ENCODE measurements at regions not wholly inside any gene's neighbourhood (a gene's known extent, or its start where the extent isn't known, plus 50 kb on each side); places are given as distances from the start of the nearest gene placed in this dataset.

- Histone ChIP-seq H3K4me3 (no peak overlapping the region), H3K27me3 (ENCODE audit: control insufficient read depth in 3 of 3, insufficient read depth in 3 of 3, low read length in 2 of 3) (no peaks in the 10 kb centered on the region), H3K9me3 (ENCODE audit: control insufficient read depth in 4 of 4, insufficient read depth in 3 of 4, low read length in 3 of 4) (no peaks in the 10 kb centered on the region), H3K27ac (ENCODE audit: low read depth in 1 of 2, low read length in 1 of 2) (no peak overlapping the region), H3K4me1 (ENCODE audit: control insufficient read depth in 5 of 5, insufficient read depth in 5 of 5, low read length in 5 of 5) (no peaks in the 10 kb centered on the region), H3K9ac (ENCODE audit: insufficient read depth in 1 of 2, low read length in 2 of 2) (no peak overlapping the region), H3K36me3 (ENCODE audit: control insufficient read depth in 4 of 4, insufficient read depth in 4 of 4, low read length in 4 of 4) (no peaks in the 10 kb centered on the region)
- TF ChIP-seq CTCF (IDR thresholded peaks at IDR 0.05; ENCODE audit: control extremely low read depth, extremely low read depth), result no peak
- DNase-seq (no peak), ATAC-seq (ENCODE audit: insufficient read depth, low FRiP score) (no peak)
- WGBS, 2 donors, result 78 to 87% methylated on average over 1 of the region's 1 CpG
Observed at GRCh38 chr6:99801805-99802204, 192.2 kb downstream of the MCHR2 start.

- TF ChIP-seq CTCF (IDR thresholded peaks at IDR 0.05; ENCODE audit: control extremely low read depth, extremely low read depth), result no peak
- no peak overlapping the region for H3K27ac ChIP-seq (ENCODE audit: low read depth in 1 of 2, low read length in 1 of 2)
- ATAC-seq (ENCODE audit: insufficient read depth, low FRiP score) (no peak), DNase-seq (no peak)
- H3K9me3 ChIP-seq (ENCODE audit: control insufficient read depth in 4 of 4, insufficient read depth in 3 of 4, low read length in 3 of 4), result no peaks in the 10 kb centered on the region
- H3K27me3 ChIP-seq (ENCODE audit: control insufficient read depth in 3 of 3, insufficient read depth in 3 of 3, low read length in 2 of 3), result no peaks in the 10 kb centered on the region
- no peaks in the 10 kb centered on the region for H3K36me3 ChIP-seq (ENCODE audit: control insufficient read depth in 4 of 4, insufficient read depth in 4 of 4, low read length in 4 of 4)
- 45 to 47% methylated on average over 10 of the region's 10 CpGs for WGBS, 2 donors
- H3K4me1 ChIP-seq (ENCODE audit: control insufficient read depth in 5 of 5, insufficient read depth in 5 of 5, low read length in 5 of 5), result no peaks in the 10 kb centered on the region
- no peak overlapping the region for H3K9ac ChIP-seq (ENCODE audit: insufficient read depth in 1 of 2, low read length in 2 of 2)
- H3K4me3 ChIP-seq, result no peak overlapping the region
Observed at GRCh38 chr6:99802396-99803031, 191.5 kb downstream of the MCHR2 start.

- no peak for ATAC-seq (ENCODE audit: insufficient read depth, low FRiP score)
- Histone ChIP-seq H3K4me3 (no peak overlapping the region), H3K9me3 (ENCODE audit: control insufficient read depth in 4 of 4, insufficient read depth in 3 of 4, low read length in 3 of 4) (no peaks in the 10 kb centered on the region), H3K27ac (ENCODE audit: low read depth in 1 of 2, low read length in 1 of 2) (no peak overlapping the region), H3K4me1 (ENCODE audit: control insufficient read depth in 5 of 5, insufficient read depth in 5 of 5, low read length in 5 of 5) (peaks cover 0 to 1% (median 0%) of the 10 kb centered on the region in 5 donors), H3K27me3 (ENCODE audit: control insufficient read depth in 3 of 3, insufficient read depth in 3 of 3, low read length in 2 of 3) (no peaks in the 10 kb centered on the region), H3K9ac (ENCODE audit: insufficient read depth in 1 of 2, low read length in 2 of 2) (no peak overlapping the region), H3K36me3 (ENCODE audit: control insufficient read depth in 4 of 4, insufficient read depth in 4 of 4, low read length in 4 of 4) (no peaks in the 10 kb centered on the region)
- WGBS, 2 donors, result 80 to 86% methylated on average over 2 of the region's 2 CpGs
- DNase-seq, result no peak
- TF ChIP-seq CTCF (IDR thresholded peaks at IDR 0.05; ENCODE audit: control extremely low read depth, extremely low read depth), result no peak
Observed at GRCh38 chr6:99808992-99809391, 185.0 kb downstream of the MCHR2 start.

- H3K4me3 ChIP-seq, result no peak overlapping the region
- H3K36me3 ChIP-seq (ENCODE audit: control insufficient read depth in 4 of 4, insufficient read depth in 4 of 4, low read length in 4 of 4), result no peaks in the 10 kb centered on the region
- no peak for TF ChIP-seq CTCF (IDR thresholded peaks at IDR 0.05; ENCODE audit: control extremely low read depth, extremely low read depth)
- 55 to 65% methylated on average over 1 of the region's 1 CpG for WGBS, 2 donors
- no peak for DNase-seq
- no peak overlapping the region for H3K9ac ChIP-seq (ENCODE audit: insufficient read depth in 1 of 2, low read length in 2 of 2)
- no peak overlapping the region for H3K27ac ChIP-seq (ENCODE audit: low read depth in 1 of 2, low read length in 1 of 2)
- H3K9me3 ChIP-seq (ENCODE audit: control insufficient read depth in 4 of 4, insufficient read depth in 3 of 4, low read length in 3 of 4), result no peaks in the 10 kb centered on the region
- peaks cover 0 to 1% (median 0%) of the 10 kb centered on the region in 5 donors for H3K4me1 ChIP-seq (ENCODE audit: control insufficient read depth in 5 of 5, insufficient read depth in 5 of 5, low read length in 5 of 5)
- ATAC-seq (ENCODE audit: insufficient read depth, low FRiP score), result no peak
- H3K27me3 ChIP-seq (ENCODE audit: control insufficient read depth in 3 of 3, insufficient read depth in 3 of 3, low read length in 2 of 3), result no peaks in the 10 kb centered on the region
Observed at GRCh38 chr6:99810295-99810694, 183.7 kb downstream of the MCHR2 start.
